Hepatocyte (in vitro differentiated cells): ENCODE measurements at regions not wholly inside any gene's neighbourhood (a gene's known extent, or its start where the extent isn't known, plus 50 kb on each side); places are given as distances from the start of the nearest gene placed in this dataset.

Experiments
- CTCF ChIP-seq: fragments of 200-600 bp; sonication (generic); IDR thresholded peaks from 2 replicates; pipeline ENCODE4 v1.5.1; 2016; ENCODE audit warnings: antibody characterized with exemption, mild to moderate bottlenecking; ENCODE audit not compliant: poor library complexity
- EZH2 ChIP-seq: fragments of 200-600 bp; sonication (generic); IDR thresholded peaks from 2 replicates; pipeline ENCODE4 v1.6.1; 2016; ENCODE audit warnings: antibody characterized with exemption, mild to moderate bottlenecking, borderline replicate concordance

DNA sequence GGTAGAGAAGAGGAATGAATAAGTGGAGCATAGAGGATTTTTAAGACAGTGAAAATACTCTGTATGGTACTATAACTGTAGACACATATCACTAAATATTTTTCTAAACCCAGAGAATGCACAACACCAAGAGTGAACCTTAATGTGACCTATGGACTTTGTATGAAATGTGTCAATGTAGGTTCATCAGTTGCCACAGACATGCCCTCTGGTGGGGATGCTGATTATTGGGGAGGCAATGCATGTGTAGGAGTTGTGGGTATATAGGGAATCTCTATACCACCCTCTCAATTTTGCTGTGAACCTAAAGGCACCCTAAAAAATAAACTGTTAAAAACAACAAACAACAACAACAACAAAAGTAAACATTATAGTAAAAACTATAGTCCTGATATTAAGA lies 293.7 kb downstream of the RNF144B start:
- TF ChIP-seq CTCF (peak; percentile 11), EZH2 (no peak)
